HG03025 (cell line): ENCODE measurements at regions not wholly inside any gene's neighbourhood (a gene's known extent, or its start where the extent isn't known, plus 50 kb on each side); places are given as distances from the start of the nearest gene placed in this dataset.
A peak's percentile ranks its signal among the peaks of the same experiment; 100 is the strongest.
"Not testable (repeated sequence)": the region's sequence is repeated elsewhere in the genome, so short reads cannot be mapped to it uniquely, and the experiment has no call there.

Source experiments
- ATAC-seq: cut with Tn5 transposase; IDR thresholded peaks from one replicate; pipeline ENCODE4 v1.9.1; 2021; ENCODE audit warnings: mild to moderate bottlenecking, moderate library complexity; ENCODE audit not compliant: unreplicated experiment, low FRiP score

DNA sequence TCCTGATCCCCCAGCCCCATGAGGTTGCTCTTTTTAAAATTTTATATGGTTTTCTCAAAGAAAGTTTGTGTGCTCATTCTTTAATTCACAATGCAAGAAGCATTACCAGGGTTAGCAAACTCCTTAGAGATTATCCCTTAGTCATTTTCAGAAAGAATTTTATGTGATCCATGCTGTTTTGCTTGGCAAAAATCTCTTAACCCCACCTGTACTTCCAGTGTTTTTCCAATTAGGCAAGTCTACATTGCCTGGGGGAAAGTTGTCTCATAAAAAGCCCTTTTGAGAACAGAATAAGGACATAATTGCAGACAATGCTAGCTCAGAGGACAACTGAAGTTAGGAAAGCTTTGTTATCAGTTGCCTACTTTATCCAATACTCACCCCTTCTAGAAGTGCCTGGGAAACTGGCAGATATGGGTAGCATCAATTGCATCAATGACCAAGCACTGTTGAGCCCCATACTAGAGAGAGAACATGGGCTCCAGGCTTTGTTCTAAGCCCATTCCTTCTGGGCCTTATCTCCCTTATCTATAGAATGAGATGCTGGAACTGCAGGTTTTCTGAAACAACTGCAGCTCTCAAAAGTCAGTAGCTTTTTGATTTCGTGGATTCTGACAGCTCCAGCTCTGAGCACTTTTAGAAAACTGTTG, 265.9 kb upstream of the SPHKAP start:
- no peak for ATAC-seq

DNA sequence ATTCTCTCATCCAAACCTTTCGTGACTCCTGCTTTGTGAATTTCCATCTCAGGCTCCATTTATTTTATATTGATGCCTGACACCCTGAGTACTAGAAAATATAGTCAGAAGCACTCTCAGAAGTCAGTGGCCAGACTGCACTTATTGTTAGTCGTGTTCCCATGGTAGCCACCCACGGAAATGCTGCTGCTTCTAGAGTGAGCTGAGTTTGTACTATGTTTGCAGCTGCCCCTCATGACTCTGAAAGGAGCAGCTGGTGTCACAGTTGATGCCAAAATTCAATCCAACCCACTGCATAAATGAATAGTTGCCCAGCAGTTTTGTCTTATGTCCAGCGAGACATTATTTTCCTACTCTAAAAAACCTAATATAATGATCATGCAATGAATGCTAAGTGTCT, 265.2 kb upstream of the SPHKAP start:
- ATAC-seq, result no peak

DNA sequence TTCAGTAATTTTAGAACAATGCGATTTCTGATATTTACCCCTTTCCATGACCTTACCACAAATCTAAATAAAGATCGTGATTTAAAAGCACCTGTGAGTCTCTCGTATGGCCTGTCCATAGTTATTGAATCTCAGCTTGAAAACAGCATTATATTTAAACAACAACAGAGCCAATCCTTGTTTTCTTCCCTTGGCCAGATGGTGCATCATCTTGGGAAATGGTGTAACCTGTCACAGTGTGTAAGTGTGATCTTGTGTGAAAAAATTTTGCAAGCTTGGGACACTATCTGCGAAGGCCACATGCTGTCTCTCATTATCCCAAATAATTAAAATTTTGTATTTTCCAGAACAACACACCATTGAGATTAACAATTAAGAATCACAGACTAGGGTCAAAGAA, 262.7 kb upstream of the SPHKAP start:
- no peak for ATAC-seq

DNA sequence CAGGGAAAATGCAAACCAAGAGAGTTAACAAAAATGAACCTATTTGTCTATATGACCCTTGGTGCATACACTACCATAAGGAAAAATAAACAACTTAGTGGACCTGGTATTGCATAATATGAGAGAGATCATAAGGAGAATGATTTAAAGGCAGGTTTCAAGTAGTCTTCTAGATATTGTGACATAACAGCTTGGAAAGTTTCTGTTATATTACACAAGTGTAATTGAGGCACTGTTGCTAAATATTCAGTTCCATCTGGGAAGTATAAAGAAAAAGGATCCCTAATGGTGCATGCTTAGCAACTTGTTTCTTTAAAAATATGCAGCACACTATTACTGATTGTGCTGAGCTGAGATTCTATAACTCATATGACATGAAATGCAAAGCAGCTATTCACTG, 252.2 kb upstream of the SPHKAP start:
- no peak for ATAC-seq

DNA sequence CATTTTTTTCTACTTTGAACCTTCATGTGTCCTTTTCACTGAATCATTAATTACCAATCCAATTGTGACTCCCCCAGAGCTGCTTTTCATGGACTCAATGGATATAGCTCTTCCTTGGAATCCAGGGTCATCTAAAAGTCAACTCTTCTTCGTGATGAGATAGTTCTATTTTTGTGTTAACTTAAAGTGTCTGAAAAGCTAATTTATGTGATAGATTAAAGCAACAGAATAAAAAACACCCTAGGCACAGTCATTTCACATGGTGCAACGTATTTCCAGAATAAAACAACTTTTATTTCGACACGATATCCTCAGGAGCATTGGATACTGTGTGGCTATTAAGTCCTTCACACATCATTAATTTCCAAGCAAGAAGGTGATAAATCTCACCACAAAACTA, 250.6 kb upstream of the SPHKAP start:
- ATAC-seq, result no peak

DNA sequence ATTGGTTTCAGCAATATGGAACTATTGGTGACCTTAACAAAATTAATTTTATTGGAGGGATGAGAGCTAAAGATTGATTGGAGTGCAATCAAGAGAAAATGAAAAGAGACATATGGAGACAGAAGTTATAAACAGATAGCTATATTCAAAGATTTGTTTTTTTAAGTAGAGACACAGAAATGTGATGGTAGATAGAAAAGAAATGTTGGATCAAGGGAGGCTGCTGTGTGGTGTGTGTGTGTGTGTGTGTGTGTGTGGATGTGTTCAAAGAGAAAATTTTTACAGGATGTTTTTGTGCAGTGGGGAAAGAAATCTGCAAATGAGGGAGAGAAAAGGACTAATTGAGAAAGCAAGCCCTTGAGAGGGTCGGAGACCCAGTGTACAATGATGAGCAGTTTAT, 249.5 kb upstream of the SPHKAP start:
- no peak for ATAC-seq

DNA sequence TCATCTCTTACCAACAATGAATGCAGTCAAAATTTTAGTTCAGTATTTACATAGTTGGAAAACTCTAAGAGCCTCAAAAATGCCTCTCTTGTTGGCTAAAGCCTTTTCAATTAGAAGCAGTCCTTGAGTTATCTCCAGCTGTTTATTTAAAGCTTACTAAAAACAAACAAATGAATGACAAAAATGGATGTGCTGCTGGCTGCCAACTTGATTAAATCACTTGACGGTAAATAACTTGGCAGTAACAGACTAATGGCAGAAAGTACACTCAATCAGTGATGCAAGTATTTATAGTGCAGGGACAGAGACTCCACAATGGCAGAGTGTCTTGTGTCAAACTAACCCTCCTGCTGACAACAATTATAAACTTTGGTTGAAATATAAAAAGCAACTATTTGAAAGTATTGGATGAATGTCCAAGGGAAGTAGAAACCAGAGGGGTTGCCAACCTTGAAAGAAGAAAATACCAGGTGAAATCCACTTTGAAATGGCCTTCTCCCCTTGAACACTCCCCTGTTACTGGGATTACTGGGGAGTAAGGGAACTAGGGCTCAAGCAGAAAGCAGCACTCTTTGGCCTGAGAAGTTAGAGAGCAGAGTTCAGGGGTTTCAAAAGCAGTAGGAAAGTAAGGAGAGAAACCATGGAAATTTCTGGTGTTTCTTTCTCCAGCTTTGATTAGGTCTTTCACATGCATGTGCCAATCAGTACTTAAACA, 245.2 kb upstream of the SPHKAP start:
- no peak for ATAC-seq

DNA sequence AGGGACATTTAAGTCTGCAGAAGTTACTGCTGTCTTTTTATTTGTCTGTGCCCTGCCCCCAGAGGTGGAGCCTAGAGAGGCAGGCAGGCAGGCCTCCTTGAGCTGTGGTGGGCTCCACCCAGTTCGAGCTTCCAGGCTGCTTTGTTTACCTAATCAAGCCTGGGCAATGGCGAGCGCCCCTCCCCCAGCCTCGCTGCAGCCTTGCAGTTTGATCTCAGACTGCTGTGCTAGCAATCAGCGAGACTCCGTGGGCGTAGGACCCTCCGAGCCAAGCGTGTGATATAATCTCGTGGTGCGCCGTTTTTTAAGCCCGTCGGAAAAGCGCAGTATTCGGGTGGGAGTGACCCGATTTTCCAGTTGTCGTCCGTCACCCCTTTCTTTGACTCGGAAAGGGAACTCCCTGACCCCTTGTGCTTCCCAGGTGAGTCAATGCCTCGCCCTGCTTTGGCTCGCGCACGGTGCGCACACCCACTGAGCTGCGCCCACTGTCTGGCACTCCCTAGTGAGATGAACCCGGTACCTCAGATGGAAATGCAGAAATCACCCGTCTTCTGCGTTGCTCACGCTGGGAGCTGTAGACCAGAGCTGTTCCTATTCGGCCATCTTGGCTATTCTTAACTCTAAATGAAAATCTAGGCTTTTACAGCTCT, 244.0 kb upstream of the SPHKAP start:
- ATAC-seq, result not testable (repeated sequence)

DNA sequence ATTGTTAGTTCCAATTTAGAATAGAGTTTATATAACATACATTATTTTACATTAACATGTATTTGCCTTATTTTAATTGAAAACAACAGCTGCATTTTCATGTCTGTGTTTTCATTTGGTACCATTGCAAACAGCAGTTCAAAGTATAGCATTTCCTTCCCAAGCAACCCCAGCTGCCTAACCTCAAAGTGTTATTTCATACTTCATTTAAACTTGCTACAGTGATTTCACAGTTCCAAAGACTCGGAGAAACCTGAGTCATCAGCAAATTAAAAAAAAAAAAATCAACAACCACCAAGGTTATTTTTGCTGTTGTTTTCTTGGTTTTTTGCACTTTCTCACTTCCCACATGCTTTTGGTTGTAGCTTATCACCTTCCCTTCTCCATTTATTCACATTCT, 236.5 kb upstream of the SPHKAP start:
- ATAC-seq, result no peak

DNA sequence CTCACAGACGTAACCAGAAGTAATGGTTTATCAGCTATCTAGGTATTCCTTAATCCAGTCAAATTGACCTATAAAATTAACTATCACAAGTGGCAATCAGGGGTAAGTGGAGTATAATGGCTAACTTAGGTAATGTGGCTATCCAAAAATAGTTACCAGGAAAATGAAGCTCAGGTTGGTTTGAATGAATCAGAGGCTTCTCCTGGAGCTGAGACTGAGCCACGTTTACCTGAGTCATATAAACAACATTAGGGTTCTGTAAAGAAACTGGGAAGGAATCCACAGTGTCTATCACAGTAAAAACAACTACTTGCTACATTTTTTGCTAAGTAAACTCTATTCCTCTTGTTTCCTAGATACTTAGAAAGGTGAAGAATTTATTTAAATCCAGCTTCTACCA, 236.0 kb upstream of the SPHKAP start:
- ATAC-seq, result no peak

DNA sequence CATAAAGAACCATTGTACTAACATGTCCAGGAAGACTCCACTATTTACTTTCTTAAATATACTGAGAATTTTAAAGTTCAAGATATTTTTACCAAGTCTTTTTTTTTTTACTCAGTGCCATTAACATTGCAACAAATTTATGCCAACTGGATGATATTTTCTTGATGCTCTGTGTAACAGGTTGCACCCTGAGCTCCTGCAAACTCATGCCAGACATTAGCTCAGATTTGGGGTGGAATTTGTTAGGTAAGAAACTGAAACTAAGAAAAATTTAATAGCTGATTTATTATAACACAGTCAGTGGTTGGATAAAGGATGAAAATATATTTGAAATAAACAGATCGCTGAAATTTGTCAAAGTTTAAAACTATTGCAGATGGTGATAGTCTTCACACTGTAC, 228.6 kb upstream of the SPHKAP start:
- ATAC-seq, result no peak

DNA sequence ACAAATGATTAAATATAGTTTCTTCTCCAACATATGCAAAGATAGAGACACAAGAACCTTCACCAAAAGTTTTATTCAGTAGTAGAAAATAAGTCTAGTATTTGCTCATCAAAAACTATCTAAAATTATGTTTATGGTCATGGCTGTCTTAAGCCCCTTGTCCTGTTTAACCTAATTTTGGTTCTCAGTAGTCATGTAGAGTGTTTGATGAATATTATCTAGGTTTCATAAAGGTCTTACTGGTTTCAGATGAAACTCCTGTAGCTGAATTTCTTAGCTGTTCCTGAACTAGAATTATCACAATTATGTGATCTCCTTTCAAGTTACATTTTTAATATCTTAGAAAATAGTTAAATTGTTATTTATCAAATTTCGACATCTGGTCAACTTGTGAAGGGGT, 228.0 kb upstream of the SPHKAP start:
- ATAC-seq, result no peak

DNA sequence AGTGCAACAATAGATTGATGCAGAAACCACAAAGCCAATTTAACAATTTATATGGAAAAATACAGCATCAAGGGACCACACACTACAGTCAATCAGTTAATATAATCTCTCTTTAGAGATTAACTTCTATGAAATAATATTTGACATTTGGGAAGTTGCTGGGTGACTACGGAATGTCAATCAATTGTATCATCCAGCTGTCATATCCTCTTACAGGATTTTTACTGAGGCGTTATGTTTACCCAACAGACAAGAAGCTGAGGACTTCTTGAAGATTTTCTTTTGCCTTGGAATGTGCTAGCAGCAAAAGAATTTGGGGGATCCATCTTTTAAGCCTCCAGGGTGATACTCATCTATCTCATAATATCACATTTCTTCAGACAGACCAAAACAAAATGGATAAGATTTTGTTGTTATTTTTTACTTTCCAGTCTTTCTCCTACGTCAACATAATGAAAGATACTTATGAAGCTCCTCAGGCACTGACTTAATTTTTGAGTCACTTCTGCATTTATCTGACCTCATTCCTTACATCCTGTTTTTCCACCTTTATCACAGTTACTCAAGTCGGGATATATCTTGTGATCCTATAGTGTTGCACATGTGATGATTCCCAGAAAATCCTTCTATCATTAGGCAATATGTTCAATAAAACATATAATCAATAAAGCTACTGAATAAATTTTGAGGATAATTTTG, 227.2 kb upstream of the SPHKAP start:
- ATAC-seq, result no peak

DNA sequence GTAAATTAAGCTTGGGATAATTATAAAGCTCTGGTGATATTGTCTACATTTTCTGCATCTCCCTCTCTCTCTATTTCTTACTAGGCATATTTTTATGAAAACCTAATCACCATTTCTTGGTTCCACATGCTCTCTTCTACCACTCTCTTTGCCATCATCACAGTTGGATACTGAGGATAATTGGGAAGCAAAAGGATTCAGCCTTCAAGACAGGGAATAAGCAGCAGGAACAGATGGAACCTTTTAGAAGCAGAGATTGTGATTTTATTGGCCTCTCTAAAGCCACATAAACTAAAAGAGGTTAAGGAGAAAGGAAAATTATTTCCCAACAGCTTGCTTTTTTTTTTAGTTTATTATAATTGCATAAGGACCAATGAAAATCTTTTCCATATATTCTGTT, 226.3 kb upstream of the SPHKAP start:
- no peak for ATAC-seq

DNA sequence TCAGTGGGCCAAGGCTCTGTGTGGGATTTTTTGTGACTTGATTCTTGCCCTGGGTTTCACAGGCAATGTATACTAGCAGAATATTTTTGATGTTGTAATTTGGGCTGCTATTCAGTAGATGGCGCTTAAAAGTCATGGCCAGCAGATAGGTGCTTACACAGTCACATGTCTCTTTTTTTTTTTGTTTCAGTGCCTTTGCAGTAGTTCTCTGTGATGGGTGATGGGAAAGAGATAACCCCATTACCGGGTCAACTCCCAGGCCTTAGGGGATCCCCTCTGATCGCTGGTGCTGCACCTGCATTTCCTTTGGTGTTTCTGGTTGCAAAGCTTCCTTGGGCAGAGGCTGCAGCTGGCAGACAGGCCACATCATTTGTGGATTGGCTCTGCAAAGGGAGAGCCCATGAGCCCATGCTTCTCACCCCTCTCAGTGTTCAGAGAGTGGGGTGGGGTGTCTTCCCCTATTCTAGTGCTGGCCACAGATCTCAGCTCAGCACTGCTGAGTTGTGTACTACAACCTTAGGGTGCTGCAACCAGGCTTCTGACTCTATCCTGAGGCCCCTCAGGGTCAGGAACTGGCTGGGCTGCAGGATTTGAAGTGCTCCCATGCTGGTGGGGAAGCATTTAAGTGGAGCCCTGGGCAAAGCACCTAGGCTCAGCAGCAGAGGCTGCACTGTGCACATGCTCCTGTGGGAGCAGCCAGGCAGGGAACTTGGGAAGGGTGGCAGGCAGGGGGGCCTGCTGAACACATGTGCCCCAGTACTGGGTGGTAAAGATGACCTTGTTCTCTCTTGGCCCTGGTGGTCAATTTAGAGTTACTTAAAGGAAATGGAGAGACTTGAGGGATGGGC, 219.8 kb upstream of the SPHKAP start:
- ATAC-seq, result peak; percentile 81

DNA sequence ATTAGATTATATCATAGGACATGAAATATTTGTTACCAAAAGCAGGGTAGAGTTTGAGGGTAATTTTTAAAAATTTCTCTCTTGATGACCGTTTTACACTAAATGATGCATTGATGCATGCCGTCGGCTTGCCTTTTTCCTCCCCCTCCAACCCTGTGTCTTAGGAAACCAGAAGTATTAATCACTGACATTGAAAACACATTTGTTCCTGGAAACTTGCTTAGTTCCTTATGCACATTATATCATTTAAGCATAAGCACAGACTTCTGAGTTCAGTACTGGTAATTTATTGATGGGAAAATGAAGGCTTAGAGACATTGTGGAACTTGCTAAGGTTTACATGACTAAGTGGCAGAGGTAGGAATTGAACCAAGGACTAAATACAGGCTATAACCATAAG, 206.3 kb upstream of the SPHKAP start:
- ATAC-seq, result no peak

DNA sequence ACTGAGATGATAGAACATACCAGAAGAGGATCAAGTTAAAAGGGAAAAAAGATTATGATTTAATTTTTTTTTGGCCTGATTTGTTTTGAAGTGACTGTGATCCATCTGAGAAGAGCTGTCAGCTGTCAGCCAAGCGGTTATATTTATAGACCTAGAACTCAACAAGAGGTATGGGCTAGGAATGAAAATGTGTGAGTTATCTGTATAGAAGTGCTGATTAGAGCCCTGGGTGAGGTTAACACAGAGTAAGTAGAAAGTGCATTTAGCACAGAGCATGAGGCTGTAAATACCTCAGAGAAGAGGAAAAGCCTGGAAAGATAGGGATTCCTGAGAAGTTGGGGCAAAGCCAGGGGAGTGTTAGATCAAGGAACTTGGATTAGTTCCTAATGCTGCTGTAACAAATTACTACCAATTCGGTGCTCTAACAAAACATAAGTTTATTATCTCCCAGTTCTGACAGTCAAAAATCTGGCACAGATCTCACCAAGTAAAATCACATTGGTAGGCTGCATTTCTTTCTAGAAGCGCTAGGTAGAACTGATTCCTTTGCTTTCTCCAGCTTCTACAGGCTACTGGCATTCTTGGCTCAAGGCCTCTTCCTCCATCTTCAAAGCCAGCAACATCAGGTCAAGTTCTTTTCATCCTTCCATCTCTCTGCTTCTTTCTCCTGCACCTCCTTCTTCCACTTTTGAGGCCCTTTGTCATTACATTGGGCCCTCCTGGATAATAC, 197.4 kb upstream of the SPHKAP start:
- no peak for ATAC-seq

DNA sequence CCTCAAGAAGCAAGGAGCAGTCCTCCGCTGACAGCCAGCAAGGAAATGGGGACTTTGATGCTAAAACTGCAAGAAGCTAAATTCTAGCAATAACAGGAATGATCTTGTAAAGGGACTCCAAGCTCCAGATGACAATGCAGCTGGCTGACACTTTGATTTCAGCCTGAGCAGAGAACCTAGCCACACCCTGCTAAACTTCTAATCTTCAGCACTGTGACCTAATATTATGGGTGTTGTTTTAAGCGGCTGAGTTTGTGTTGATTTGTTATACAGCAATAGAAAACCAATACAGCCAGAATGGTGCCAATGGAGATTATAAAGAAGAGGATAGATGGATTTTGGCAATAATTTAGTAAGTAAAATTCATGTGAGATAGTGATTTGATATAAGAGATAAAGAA, 196.7 kb upstream of the SPHKAP start:
- ATAC-seq, result no peak

DNA sequence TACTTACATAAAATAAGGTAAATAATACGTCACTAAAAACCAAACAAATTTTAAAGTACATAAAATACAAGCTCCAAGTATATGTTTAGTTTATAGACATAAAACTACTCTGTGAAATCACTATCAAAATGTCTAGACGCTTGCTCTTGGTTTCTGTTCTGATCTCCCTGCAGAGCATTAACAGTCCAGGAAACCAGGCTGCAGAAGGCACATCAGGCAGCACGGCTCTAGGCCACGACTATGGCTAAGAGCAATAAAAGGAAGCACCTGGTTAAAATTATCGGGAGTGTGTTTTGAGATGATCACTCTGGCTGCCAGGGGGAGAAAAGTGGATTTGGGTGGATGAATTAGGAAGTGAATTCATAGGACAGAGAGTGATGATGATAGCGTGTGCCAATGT, 196.0 kb upstream of the SPHKAP start:
- no peak for ATAC-seq

DNA sequence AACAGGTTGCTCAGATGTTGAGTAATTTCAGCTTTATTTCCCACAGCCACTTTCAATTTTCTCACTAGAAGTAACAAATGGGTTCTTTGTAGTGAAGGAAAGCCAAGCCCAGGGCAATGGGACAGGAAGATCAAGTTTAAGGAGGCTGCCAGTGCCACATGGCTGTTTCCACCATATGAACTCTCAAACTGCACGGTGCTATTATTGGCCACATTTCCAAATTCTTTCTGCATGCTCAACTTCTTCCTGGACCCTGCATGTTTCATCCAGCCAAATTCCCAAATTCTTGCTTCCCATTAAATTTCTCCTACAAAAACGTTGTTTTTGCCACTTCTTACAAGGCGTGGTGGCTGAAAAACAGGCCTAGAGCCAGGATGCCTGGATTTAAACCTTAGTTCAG, 193.3 kb upstream of the SPHKAP start:
- no peak for ATAC-seq
